GM23338 (cell line): ENCODE measurements at regions not wholly inside any gene's neighbourhood (a gene's known extent, or its start where the extent isn't known, plus 50 kb on each side); places are given as distances from the start of the nearest gene placed in this dataset.
A peak's percentile ranks its signal among the peaks of the same experiment; 100 is the strongest.

Experiments
- ATAC-seq: fragments of 200-7000 bp; cut with Tn5 transposase; 3 replicates; pipeline ENCODE4 v1.9.1; 2020
- DNase-seq: peaks from one replicate; pipeline ENCODE4 v3.0.0-alpha.2; 2015; ENCODE audit warnings: low spot score
- H2AFZ ChIP-seq: fragments of 200-600 bp; sonication (generic); 2 replicates; pipeline ENCODE4 v1.8.0; 2016; ENCODE audit warnings: antibody characterized with exemption, mild to moderate bottlenecking, moderate library complexity
- H3F3A ChIP-seq: fragments of 200-600 bp; sonication (generic); replicated peaks from 2 replicates; pipeline ENCODE4 v1.8.0; 2017; ENCODE audit warnings: antibody characterized with exemption, mixed run types, low read depth
- H3K27ac ChIP-seq: fragments of 200-600 bp; sonication (generic); 2 replicates; pipeline ENCODE4 v1.6.1; 2016; ENCODE audit warnings: low read depth
- H3K27me3 ChIP-seq: fragments of 200-600 bp; sonication (generic); 2 replicates; pipeline ENCODE4 v1.8.0; 2016; ENCODE audit warnings: mild to moderate bottlenecking, mixed run types, moderate library complexity; ENCODE audit not compliant: insufficient read depth
- H3K36me3 ChIP-seq: fragments of 200-600 bp; sonication (generic); 2 replicates; pipeline ENCODE4 v1.8.0; 2016; ENCODE audit warnings: mild to moderate bottlenecking; ENCODE audit not compliant: insufficient read depth
- H3K4me1 ChIP-seq: fragments of 200-600 bp; sonication (generic); 2 replicates; pipeline ENCODE4 v1.8.0; 2016; ENCODE audit warnings: mild to moderate bottlenecking, moderate library complexity; ENCODE audit not compliant: insufficient read depth
- H3K4me2 ChIP-seq: fragments of 200-600 bp; sonication (generic); 2 replicates; pipeline ENCODE4 v1.7.1; 2017; ENCODE audit warnings: mixed run types
- H3K4me3 ChIP-seq: fragments of 200-600 bp; sonication (generic); 2 replicates; pipeline ENCODE4 v1.6.1; 2016; ENCODE audit warnings: mixed run types
- H3K79me2 ChIP-seq: fragments of 200-600 bp; sonication (generic); replicated peaks from 2 replicates; pipeline ENCODE4 v1.8.0; 2017; ENCODE audit warnings: mild to moderate bottlenecking; ENCODE audit not compliant: insufficient read depth
- H3K9me2 ChIP-seq: fragments of 200-600 bp; sonication (generic); 2 replicates; pipeline ENCODE4 v1.8.0; 2017; ENCODE audit not compliant: insufficient read depth
- H4K20me1 ChIP-seq: fragments of 200-600 bp; sonication (generic); replicated peaks from 2 replicates; pipeline ENCODE4 v1.8.0; 2017; ENCODE audit warnings: mild to moderate bottlenecking; ENCODE audit not compliant: insufficient read depth
- H3K27ac Mint-ChIP-seq: 2 replicates; pipeline ENCODE4 v1.8.0; 2020; ENCODE audit warnings: inconsistent platforms, mild to moderate bottlenecking, moderate library complexity, mixed read lengths
- H3K27me3 Mint-ChIP-seq: 3 replicates; pipeline ENCODE4 v1.8.0; 2022; ENCODE audit warnings: low read depth, mild to moderate bottlenecking, moderate library complexity, mixed read lengths, inconsistent platforms; ENCODE audit not compliant: insufficient read depth, poor library complexity
- H3K36me3 Mint-ChIP-seq: 3 replicates; pipeline ENCODE4 v1.8.0; 2021; ENCODE audit warnings: low read depth, mild to moderate bottlenecking, inconsistent platforms, moderate library complexity, mixed read lengths
- H3K4me1 Mint-ChIP-seq: 3 replicates; pipeline ENCODE4 v1.8.0; 2020; ENCODE audit warnings: mild to moderate bottlenecking, inconsistent platforms, mixed read lengths
- H3K4me3 Mint-ChIP-seq: 3 replicates; pipeline ENCODE4 v1.8.0; 2021; ENCODE audit warnings: moderate library complexity, mild to moderate bottlenecking, inconsistent platforms, mixed read lengths
- H3K9me3 Mint-ChIP-seq: 3 replicates; pipeline ENCODE4 v1.8.0; 2020; ENCODE audit warnings: moderate library complexity, mild to moderate bottlenecking, inconsistent platforms, mixed read lengths
- ETS1 ChIP-seq: IDR thresholded peaks from 2 replicates; pipeline ENCODE4 v1.6.1; 2016; ENCODE audit warnings: antibody characterized with exemption
- REST ChIP-seq: IDR thresholded peaks from one replicate; pipeline ENCODE4 v1.6.1; 2018; ENCODE audit warnings: antibody characterized with exemption; ENCODE audit not compliant: unreplicated experiment
- STAT1 ChIP-seq: IDR thresholded peaks from one replicate; pipeline ENCODE4 v1.6.1; 2016; ENCODE audit warnings: antibody characterized with exemption; ENCODE audit not compliant: unreplicated experiment
- ZNF331 ChIP-seq: fragments of 250-450 bp; sonication (Bioruptor Pico); IDR thresholded peaks from 2 replicates; pipeline ENCODE4 v1.5.0; 2020; ENCODE audit warnings: low read depth, mild to moderate bottlenecking, moderate library complexity
- ZNF462 ChIP-seq: fragments of 250-450 bp; sonication (Bioruptor Pico); IDR thresholded peaks from 2 replicates; pipeline ENCODE4 v1.5.0; 2020; ENCODE audit warnings: mild to moderate bottlenecking, moderate library complexity

GRCh38 chr6:158876886-158877285, 57.7 kb upstream of the EZR start (continued):
- TF ChIP-seq ZNF331 (CRISPR knock-in tag) (no peak), STAT1 (no peak), ETS1 (no peak), REST (no peak)

GRCh38 chr6:158870649-158870957, 51.4 kb upstream of the EZR start:
- Histone ChIP-seq H4K20me1 (no peaks in the 10 kb centered on the region), H3K9me2 (peaks cover 10% of the 10 kb centered on the region), H3K4me3 (no peak overlapping the region; the same call in 1 of the 2 replicates), H3K36me3 (no peaks in the 10 kb centered on the region), H3K27ac (peak overlapping the region; percentile 99), H3K79me2 (no peaks in the 10 kb centered on the region), H3K27me3 (no peaks in the 10 kb centered on the region), H3K4me2 (no peak overlapping the region), H3K4me1 (no peaks in the 10 kb centered on the region; the same call in 1 of the 2 replicates), H3F3A (peaks cover 15% of the 10 kb centered on the region), H2AFZ (no peak overlapping the region)
- Mint-ChIP-seq H3K27me3 (peaks cover 13% of the 10 kb centered on the region), H3K4me1 (peaks cover 8% of the 10 kb centered on the region; the same call in 2 of the 3 replicates), H3K4me3 (peak overlapping the region; percentile 22; the same call in 2 of the 3 replicates), H3K27ac (no peak overlapping the region; the same call in 1 of the 2 replicates), H3K36me3 (peaks cover 12% of the 10 kb centered on the region; the same call in 2 of the 3 replicates), H3K9me3 (peaks cover 20% of the 10 kb centered on the region; the same call in 2 of the 3 replicates)
- TF ChIP-seq ZNF462, result no peak
- DNase-seq (no peak), ATAC-seq (no peak)
